Astrocyte (in vitro differentiated cells and primary cell): ENCODE measurements at regions not wholly inside any gene's neighbourhood (a gene's known extent, or its start where the extent isn't known, plus 50 kb on each side); places are given as distances from the start of the nearest gene placed in this dataset.

Source experiments
- DNase-seq: peaks from one replicate; pipeline ENCODE4 v3.0.0-alpha.2; 2010; ENCODE audit warnings: low read depth
- FAIRE-seq: peaks from 2 replicates; lab custom pipeline; 2011; peaks lifted over from hg19 to GRCh38; lab: Jason Lieb, UNC
- H2AFZ ChIP-seq: 2 replicates; pipeline ENCODE4 v1.6.0; 2012; ENCODE audit warnings: low read depth, low read length, inconsistent platforms
- H3K27ac ChIP-seq: 2 replicates; pipeline ENCODE4 v1.5.1; 2011; ENCODE audit warnings: low read depth, low read length, inconsistent platforms
- H3K27me3 ChIP-seq: 2 replicates; pipeline ENCODE4 v1.6.0; 2011; ENCODE audit warnings: low read length, inconsistent platforms; ENCODE audit not compliant: insufficient read depth
- H3K36me3 ChIP-seq: 2 replicates; pipeline ENCODE4 v1.5.1; 2011; ENCODE audit warnings: low read length, inconsistent platforms; ENCODE audit not compliant: insufficient read depth
- H3K4me1 ChIP-seq: 2 replicates; pipeline ENCODE4 v1.5.1; 2011; ENCODE audit warnings: low read length, inconsistent platforms; ENCODE audit not compliant: insufficient read depth
- H3K4me2 ChIP-seq: 2 replicates; pipeline ENCODE4 v1.6.0; 2012; ENCODE audit warnings: low read length, inconsistent platforms
- H3K4me3 ChIP-seq: 2 replicates; pipeline ENCODE4 v1.5.1; 2011; ENCODE audit warnings: low read depth, mild to moderate bottlenecking, low read length, inconsistent platforms; ENCODE audit not compliant: insufficient read depth
- H3K79me2 ChIP-seq: 2 replicates; pipeline ENCODE4 v1.6.0; 2012; ENCODE audit warnings: mild to moderate bottlenecking, low read length, inconsistent platforms; ENCODE audit not compliant: insufficient read depth
- H3K9ac ChIP-seq: 2 replicates; pipeline ENCODE4 v1.6.0; 2012; ENCODE audit warnings: mild to moderate bottlenecking, low read length, inconsistent platforms
- H3K9me3 ChIP-seq: 2 replicates; pipeline ENCODE4 v1.5.1; 2012; ENCODE audit warnings: low read depth, mild to moderate bottlenecking, low read length, inconsistent platforms; ENCODE audit not compliant: insufficient read depth
- H4K20me1 ChIP-seq: 2 replicates; pipeline ENCODE4 v1.6.0; 2012; ENCODE audit warnings: low read length, inconsistent platforms; ENCODE audit not compliant: insufficient read depth
- H3K27ac Mint-ChIP-seq: one replicate; pipeline ENCODE4 v1.8.0; 2021; ENCODE audit warnings: mild to moderate bottlenecking, mixed read lengths; ENCODE audit not compliant: unreplicated experiment
- H3K27me3 Mint-ChIP-seq: one replicate; pipeline ENCODE4 v1.8.0; 2021; ENCODE audit warnings: low read depth, mixed read lengths; ENCODE audit not compliant: unreplicated experiment
- H3K36me3 Mint-ChIP-seq: one replicate; pipeline ENCODE4 v1.8.0; 2021; ENCODE audit warnings: low read depth, mixed read lengths; ENCODE audit not compliant: unreplicated experiment
- H3K4me1 Mint-ChIP-seq: one replicate; pipeline ENCODE4 v1.8.0; 2021; ENCODE audit warnings: low read depth, mixed read lengths; ENCODE audit not compliant: unreplicated experiment
- H3K4me3 Mint-ChIP-seq: one replicate; pipeline ENCODE4 v1.8.0; 2021; ENCODE audit warnings: mild to moderate bottlenecking, moderate library complexity, mixed read lengths; ENCODE audit not compliant: unreplicated experiment
- H3K9me3 Mint-ChIP-seq: one replicate; pipeline ENCODE4 v1.8.0; 2021; ENCODE audit warnings: mild to moderate bottlenecking, mixed read lengths; ENCODE audit not compliant: unreplicated experiment
- EZH2 ChIP-seq: IDR thresholded peaks from 2 replicates; pipeline ENCODE4 v1.6.1; 2012; ENCODE audit warnings: mild to moderate bottlenecking, low read length, inconsistent platforms; ENCODE audit not compliant: insufficient read depth
- TF ChIP-seq, protein P1 (sequence below): IDR thresholded peaks from 2 replicates; pipeline ENCODE4 v1.5.1; 2011; ENCODE audit warnings: low read depth, mild to moderate bottlenecking, inconsistent platforms, low read length, moderate library complexity; ENCODE audit not compliant: insufficient read depth

- no peaks in the 10 kb centered on the region for H3K4me1 ChIP-seq
- H3K4me2 ChIP-seq, result no peak overlapping the region
- H3K4me3 ChIP-seq, result no peak overlapping the region
- TF ChIP-seq, protein P1, sequence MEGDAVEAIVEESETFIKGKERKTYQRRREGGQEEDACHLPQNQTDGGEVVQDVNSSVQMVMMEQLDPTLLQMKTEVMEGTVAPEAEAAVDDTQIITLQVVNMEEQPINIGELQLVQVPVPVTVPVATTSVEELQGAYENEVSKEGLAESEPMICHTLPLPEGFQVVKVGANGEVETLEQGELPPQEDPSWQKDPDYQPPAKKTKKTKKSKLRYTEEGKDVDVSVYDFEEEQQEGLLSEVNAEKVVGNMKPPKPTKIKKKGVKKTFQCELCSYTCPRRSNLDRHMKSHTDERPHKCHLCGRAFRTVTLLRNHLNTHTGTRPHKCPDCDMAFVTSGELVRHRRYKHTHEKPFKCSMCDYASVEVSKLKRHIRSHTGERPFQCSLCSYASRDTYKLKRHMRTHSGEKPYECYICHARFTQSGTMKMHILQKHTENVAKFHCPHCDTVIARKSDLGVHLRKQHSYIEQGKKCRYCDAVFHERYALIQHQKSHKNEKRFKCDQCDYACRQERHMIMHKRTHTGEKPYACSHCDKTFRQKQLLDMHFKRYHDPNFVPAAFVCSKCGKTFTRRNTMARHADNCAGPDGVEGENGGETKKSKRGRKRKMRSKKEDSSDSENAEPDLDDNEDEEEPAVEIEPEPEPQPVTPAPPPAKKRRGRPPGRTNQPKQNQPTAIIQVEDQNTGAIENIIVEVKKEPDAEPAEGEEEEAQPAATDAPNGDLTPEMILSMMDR, result no peak
- TF ChIP-seq EZH2, result no peak
- no peaks in the 10 kb centered on the region for H3K9me3 Mint-ChIP-seq
- no peak overlapping the region for H3K27ac Mint-ChIP-seq
- H3K36me3 ChIP-seq, result no peaks in the 10 kb centered on the region
- H3K79me2 ChIP-seq, result no peaks in the 10 kb centered on the region
- no peaks in the 10 kb centered on the region for H3K27me3 ChIP-seq
- no peaks in the 10 kb centered on the region for H3K4me1 Mint-ChIP-seq
- H3K9ac ChIP-seq, result no peak overlapping the region
- H4K20me1 ChIP-seq, result no peaks in the 10 kb centered on the region
- H3K27me3 Mint-ChIP-seq, result no peaks in the 10 kb centered on the region
- H3K4me3 Mint-ChIP-seq, result no peak overlapping the region
- DNase-seq (no peak), FAIRE-seq (no peak)
- no peaks in the 10 kb centered on the region for H3K9me3 ChIP-seq
- H2AFZ ChIP-seq, result no peak overlapping the region
- H3K36me3 Mint-ChIP-seq, result no peaks in the 10 kb centered on the region
- H3K27ac ChIP-seq, result no peak overlapping the region
These were observed 1043.0 kb upstream of the CHAC2 start for GRCh38 chr2:52724585-52724984.

GRCh38 chr2:52717836-52718235, 1049.8 kb upstream of the CHAC2 start:
- Histone ChIP-seq H3K79me2 (no peaks in the 10 kb centered on the region), H3K4me2 (no peak overlapping the region), H3K4me1 (no peaks in the 10 kb centered on the region), H3K27me3 (no peaks in the 10 kb centered on the region), H4K20me1 (no peaks in the 10 kb centered on the region), H3K27ac (no peak overlapping the region), H3K9me3 (no peaks in the 10 kb centered on the region), H3K9ac (no peak overlapping the region), H2AFZ (no peak overlapping the region), H3K36me3 (no peaks in the 10 kb centered on the region), H3K4me3 (no peak overlapping the region)
- H3K4me3 Mint-ChIP-seq, result no peak overlapping the region
- no peaks in the 10 kb centered on the region for H3K9me3 Mint-ChIP-seq
- no peaks in the 10 kb centered on the region for H3K27me3 Mint-ChIP-seq
- FAIRE-seq, result no peak
- no peaks in the 10 kb centered on the region for H3K4me1 Mint-ChIP-seq
- no peaks in the 10 kb centered on the region for H3K36me3 Mint-ChIP-seq
- H3K27ac Mint-ChIP-seq, result no peak overlapping the region
- TF ChIP-seq, protein P1, result no peak
- TF ChIP-seq EZH2, result no peak
- no peak for DNase-seq

DNA sequence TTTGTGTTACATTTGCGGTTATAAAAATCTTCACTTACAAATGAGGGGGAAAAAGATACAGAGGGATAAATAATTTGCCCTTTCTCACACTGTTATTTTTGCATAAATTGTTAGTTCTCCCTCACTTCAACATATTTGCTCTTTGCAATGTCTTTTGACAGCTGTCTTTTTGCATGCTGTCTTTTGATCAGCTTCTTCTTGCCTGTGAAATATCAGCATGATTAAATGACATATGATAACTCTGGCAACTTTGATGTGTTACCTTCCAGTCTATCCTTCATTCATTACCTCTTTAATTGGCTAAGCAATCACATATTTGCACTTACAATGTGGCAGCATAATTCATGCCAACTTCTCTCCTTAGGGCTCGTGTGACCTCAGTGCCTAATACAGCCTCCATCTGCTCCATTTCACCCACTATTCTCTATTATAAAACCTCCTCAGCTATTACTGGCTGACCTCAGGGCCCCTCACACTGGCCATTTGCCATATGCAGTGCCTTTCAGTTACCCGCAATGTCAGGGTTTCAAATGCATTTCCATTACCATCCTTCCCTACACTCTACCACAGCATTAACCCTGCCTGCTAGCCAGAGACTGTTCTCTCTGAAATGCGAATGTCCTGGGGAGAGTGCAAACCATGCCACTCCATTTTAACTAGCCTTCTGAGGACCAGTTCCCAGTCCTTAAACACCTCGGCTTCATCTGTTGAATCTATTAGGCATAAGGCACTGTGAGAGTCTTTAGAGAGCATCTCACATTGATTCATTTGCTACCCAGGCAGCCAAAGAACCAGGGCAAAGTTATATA, 1056.6 kb upstream of the CHAC2 start:
- no peaks in the 10 kb centered on the region for H3K36me3 Mint-ChIP-seq
- H3K27me3 ChIP-seq, result no peaks in the 10 kb centered on the region
- no peaks in the 10 kb centered on the region for H3K36me3 ChIP-seq
- H3K4me3 ChIP-seq, result no peak overlapping the region
- no peak overlapping the region for H2AFZ ChIP-seq
- H4K20me1 ChIP-seq, result no peaks in the 10 kb centered on the region
- H3K9me3 Mint-ChIP-seq, result no peaks in the 10 kb centered on the region
- H3K9ac ChIP-seq, result no peak overlapping the region
- H3K4me1 ChIP-seq, result no peaks in the 10 kb centered on the region
- TF ChIP-seq, protein P1, result no peak
- no peak for TF ChIP-seq EZH2
- H3K4me3 Mint-ChIP-seq, result no peak overlapping the region
- no peak for FAIRE-seq
- H3K4me2 ChIP-seq, result no peak overlapping the region
- H3K27ac Mint-ChIP-seq, result no peak overlapping the region
- H3K4me1 Mint-ChIP-seq, result no peaks in the 10 kb centered on the region
- no peak overlapping the region for H3K27ac ChIP-seq
- no peak for DNase-seq
- no peaks in the 10 kb centered on the region for H3K27me3 Mint-ChIP-seq
- no peaks in the 10 kb centered on the region for H3K9me3 ChIP-seq
- no peaks in the 10 kb centered on the region for H3K79me2 ChIP-seq
